ENCODE measurements at regions not wholly inside any gene's neighbourhood (a gene's known extent, or its start where the extent isn't known, plus 50 kb on each side); places are given as distances from the start of the nearest gene placed in this dataset.
"Not testable (repeated sequence)": the region's sequence is repeated elsewhere in the genome, so short reads cannot be mapped to it uniquely, and the experiment has no call there.

DNA sequence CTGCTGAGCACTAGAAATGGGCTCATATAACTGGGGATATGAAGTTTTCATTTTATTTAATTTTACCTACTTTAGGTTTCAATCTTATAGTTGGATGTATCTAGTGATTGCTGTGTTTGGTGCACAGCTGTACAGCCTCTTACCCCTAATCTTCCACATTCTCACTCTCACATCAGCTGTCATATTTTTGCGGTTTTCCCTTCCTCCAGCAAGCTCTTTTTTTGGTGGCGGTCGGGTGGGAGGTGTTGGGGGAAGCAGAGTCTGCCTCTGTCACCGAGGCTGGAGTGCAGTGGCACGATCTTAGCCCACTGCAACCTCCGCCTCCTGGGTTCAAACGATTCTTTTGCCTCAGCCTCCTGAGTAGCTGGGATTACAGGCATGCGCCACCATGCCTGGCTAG is 445.1 kb upstream of the ISX start:
- DNase-seq (ENCODE audit: extremely low read depth, insufficient read length), result no peak
- TF ChIP-seq, protein P1, sequence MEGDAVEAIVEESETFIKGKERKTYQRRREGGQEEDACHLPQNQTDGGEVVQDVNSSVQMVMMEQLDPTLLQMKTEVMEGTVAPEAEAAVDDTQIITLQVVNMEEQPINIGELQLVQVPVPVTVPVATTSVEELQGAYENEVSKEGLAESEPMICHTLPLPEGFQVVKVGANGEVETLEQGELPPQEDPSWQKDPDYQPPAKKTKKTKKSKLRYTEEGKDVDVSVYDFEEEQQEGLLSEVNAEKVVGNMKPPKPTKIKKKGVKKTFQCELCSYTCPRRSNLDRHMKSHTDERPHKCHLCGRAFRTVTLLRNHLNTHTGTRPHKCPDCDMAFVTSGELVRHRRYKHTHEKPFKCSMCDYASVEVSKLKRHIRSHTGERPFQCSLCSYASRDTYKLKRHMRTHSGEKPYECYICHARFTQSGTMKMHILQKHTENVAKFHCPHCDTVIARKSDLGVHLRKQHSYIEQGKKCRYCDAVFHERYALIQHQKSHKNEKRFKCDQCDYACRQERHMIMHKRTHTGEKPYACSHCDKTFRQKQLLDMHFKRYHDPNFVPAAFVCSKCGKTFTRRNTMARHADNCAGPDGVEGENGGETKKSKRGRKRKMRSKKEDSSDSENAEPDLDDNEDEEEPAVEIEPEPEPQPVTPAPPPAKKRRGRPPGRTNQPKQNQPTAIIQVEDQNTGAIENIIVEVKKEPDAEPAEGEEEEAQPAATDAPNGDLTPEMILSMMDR (IDR thresholded peaks at IDR 0.05; ENCODE audit: insufficient read depth, low read length, poor library complexity, severe bottlenecking), result no peak
- H3K27me3 ChIP-seq (replicated peaks; ENCODE audit: control insufficient read depth, insufficient read depth, low read length), result no peaks in the 10 kb centered on the region
- no peak overlapping the region for H3K4me3 ChIP-seq (replicated peaks; ENCODE audit: low read depth, low read length)
- H3K36me3 ChIP-seq (ENCODE audit: control insufficient read depth, insufficient read depth, low read length), result no peaks in the 10 kb centered on the region

DNA sequence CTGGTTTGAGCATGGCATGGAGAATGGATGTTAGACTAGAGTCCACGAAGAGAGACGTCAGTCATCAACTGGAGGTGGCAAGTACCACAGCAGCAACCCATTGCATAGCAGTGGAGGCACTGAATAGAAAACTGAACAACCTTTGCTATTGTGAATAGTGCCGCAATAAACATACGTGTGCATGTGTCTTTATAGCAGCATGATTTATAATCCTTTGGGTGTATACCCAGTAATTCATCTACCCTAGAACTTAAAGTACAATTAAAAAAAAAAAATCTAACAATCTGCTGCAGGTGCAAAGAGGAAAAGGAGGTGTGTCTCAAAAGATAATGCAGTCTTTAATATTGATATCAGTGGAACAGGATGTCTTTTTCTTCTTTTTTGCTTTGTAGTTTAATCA is 443.4 kb upstream of the ISX start:
- Histone ChIP-seq H3K4me3 (replicated peaks; ENCODE audit: low read depth, low read length) (no peak overlapping the region), H3K36me3 (ENCODE audit: control insufficient read depth, insufficient read depth, low read length) (no peaks in the 10 kb centered on the region), H3K27me3 (replicated peaks; ENCODE audit: control insufficient read depth, insufficient read depth, low read length) (no peaks in the 10 kb centered on the region)
- DNase-seq (ENCODE audit: extremely low read depth, insufficient read length), result no peak
- TF ChIP-seq, protein P1 (IDR thresholded peaks at IDR 0.05; ENCODE audit: insufficient read depth, low read length, poor library complexity, severe bottlenecking), result no peak

DNA sequence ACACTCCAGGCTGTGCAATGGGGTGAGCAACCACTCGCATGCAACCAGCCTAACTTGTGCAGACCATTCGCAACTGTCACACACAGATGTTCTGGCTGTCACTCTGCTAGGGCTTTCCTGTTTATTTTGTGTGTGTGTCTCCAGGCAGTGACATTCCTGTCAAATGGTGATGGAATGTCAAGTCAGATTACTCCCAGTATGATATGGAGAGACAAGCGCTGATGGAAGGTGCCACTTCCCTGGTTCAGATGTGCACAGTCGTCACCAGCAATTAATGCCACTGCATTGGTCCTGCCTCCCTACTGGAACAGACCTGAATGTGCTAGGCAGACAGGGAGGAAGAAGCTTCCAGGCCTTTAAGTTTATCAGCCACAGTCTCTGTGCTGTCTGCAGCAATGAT is 442.4 kb upstream of the ISX start:
- DNase-seq (ENCODE audit: extremely low read depth, insufficient read length), result no peak
- no peaks in the 10 kb centered on the region for H3K27me3 ChIP-seq (replicated peaks; ENCODE audit: control insufficient read depth, insufficient read depth, low read length)
- no peaks in the 10 kb centered on the region for H3K36me3 ChIP-seq (ENCODE audit: control insufficient read depth, insufficient read depth, low read length)
- TF ChIP-seq, protein P1 (IDR thresholded peaks at IDR 0.05; ENCODE audit: insufficient read depth, low read length, poor library complexity, severe bottlenecking), result no peak
- no peak overlapping the region for H3K4me3 ChIP-seq (replicated peaks; ENCODE audit: low read depth, low read length)

DNA sequence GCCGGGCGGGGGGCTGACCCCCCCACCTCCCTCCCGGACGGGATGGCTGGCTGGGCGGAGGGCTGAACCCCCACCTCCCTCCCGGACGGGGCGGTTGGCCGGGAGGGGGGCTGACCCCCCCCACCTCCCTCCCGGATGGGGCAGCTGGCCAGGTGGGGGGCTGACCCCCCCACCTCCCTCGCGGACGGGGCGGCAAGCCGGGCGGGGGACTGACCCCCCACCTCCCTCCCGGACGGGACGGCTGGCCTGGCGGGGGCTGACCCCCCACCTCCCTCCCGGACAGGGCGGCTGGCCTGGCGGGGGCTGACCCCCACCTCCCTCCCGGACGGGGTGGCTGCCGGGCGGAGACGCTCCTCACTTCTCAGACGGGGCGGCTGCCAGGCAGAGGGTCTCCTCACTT is 440.1 kb upstream of the ISX start:
- not testable (repeated sequence) for H3K4me3 ChIP-seq (replicated peaks; ENCODE audit: low read depth, low read length); DNase-seq (ENCODE audit: extremely low read depth, insufficient read length); H3K27me3 ChIP-seq (replicated peaks; ENCODE audit: control insufficient read depth, insufficient read depth, low read length); H3K36me3 ChIP-seq (ENCODE audit: control insufficient read depth, insufficient read depth, low read length)

DNA sequence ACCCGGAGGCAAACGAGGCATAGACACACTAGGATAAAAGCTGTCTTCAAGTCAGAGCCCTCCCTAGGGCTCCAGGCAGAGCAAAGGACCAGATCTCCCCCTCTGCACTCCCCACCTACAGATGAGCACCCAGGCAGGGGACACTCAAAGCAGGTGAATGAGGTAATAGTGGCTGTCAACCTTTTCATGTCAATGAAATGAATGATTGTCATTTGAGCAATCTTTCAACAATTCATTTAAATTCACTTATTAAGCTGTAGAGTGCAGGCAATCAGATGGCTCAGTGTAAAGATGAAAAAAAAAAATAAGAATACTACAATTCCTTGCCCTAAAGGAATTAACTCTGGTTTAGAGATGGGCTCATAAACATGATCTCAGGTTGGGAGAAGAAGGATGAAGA is 427.8 kb upstream of the ISX start:
- TF ChIP-seq, protein P1 (IDR thresholded peaks at IDR 0.05; ENCODE audit: insufficient read depth, low read length, poor library complexity, severe bottlenecking), result no peak
- Histone ChIP-seq H3K4me3 (replicated peaks; ENCODE audit: low read depth, low read length) (no peak overlapping the region), H3K36me3 (ENCODE audit: control insufficient read depth, insufficient read depth, low read length) (no peaks in the 10 kb centered on the region), H3K27me3 (replicated peaks; ENCODE audit: control insufficient read depth, insufficient read depth, low read length) (no peaks in the 10 kb centered on the region)
- no peak for DNase-seq (ENCODE audit: extremely low read depth, insufficient read length)

DNA sequence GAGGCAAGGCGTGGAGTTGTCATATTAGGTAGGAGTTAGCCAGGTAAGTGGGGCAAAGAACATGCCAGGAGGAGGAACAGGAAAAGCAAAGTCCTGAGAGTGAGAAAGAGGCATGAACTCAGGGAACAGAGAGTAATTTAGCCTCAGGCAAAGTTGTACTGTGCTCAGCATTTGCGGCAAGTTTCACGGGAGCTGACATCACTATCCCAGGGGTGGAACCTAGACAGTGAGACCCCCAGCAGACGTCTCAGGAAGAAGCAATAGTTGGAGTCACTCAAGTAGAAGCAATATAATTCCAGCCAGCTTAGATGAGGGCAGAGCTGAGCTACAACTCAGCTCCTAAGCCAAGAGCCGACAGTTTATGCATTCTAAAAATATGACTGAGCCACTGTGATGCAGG is 426.0 kb upstream of the ISX start:
- DNase-seq (ENCODE audit: extremely low read depth, insufficient read length), result no peak
- Histone ChIP-seq H3K4me3 (replicated peaks; ENCODE audit: low read depth, low read length) (no peak overlapping the region), H3K36me3 (ENCODE audit: control insufficient read depth, insufficient read depth, low read length) (no peaks in the 10 kb centered on the region), H3K27me3 (replicated peaks; ENCODE audit: control insufficient read depth, insufficient read depth, low read length) (no peaks in the 10 kb centered on the region)
- TF ChIP-seq, protein P1 (IDR thresholded peaks at IDR 0.05; ENCODE audit: insufficient read depth, low read length, poor library complexity, severe bottlenecking), result no peak

Measured in GM06990 (cell line).